ENCODE measurements at regions not wholly inside any gene's neighbourhood (a gene's known extent, or its start where the extent isn't known, plus 50 kb on each side); places are given as distances from the start of the nearest gene placed in this dataset.

- H3K36me3 ChIP-seq, result no peaks in the 10 kb centered on the region
- TF ChIP-seq CTCF (IDR thresholded peaks at IDR 0.05), result no peak
- no peaks in the 10 kb centered on the region for H3K27me3 ChIP-seq
- H3K4me1 ChIP-seq, result peaks cover 0 to 5% (median 0%) of the 10 kb centered on the region in 4 donors
- intact Hi-C loops (cut with DNase I; ENCODE audit: low total_unique reads), result no loop called here
- no peak overlapping the region for H3K4me3 ChIP-seq
- H3K27ac ChIP-seq, result no peak overlapping the region
- H3K9me3 ChIP-seq, result no peaks in the 10 kb centered on the region
- no peak for DNase-seq
Measured at GRCh38 chr2:38448692-38449410, 71.8 kb upstream of the ATL2 start.

- Histone ChIP-seq H3K4me3 (no peak overlapping the region), H3K4me1 (peaks cover 0 to 18% (median 10%) of the 10 kb centered on the region in 4 donors), H3K36me3 (no peaks in the 10 kb centered on the region), H3K27me3 (no peaks in the 10 kb centered on the region), H3K9me3 (no peaks in the 10 kb centered on the region), H3K27ac (no peak overlapping the region)
- no peak for DNase-seq
- no peak for TF ChIP-seq CTCF (IDR thresholded peaks at IDR 0.05)
- intact Hi-C loops (cut with DNase I; ENCODE audit: low total_unique reads), result no loop called here
Measured at GRCh38 chr2:38446906-38447561, 70.0 kb upstream of the ATL2 start.

GRCh38 chr2:38446418-38446817 is 69.3 kb upstream of the ATL2 start:
- no peaks in the 10 kb centered on the region for H3K27me3 ChIP-seq
- H3K36me3 ChIP-seq, result no peaks in the 10 kb centered on the region
- DNase-seq, result no peak
- peak; percentile 14 to 24 for TF ChIP-seq CTCF (IDR thresholded peaks at IDR 0.05)
- no peaks in the 10 kb centered on the region for H3K9me3 ChIP-seq
- H3K4me3 ChIP-seq, result no peak overlapping the region
- H3K4me1 ChIP-seq, result peaks cover 0 to 23% (median 10%) of the 10 kb centered on the region in 4 donors
- H3K27ac ChIP-seq, result no peak overlapping the region
- intact Hi-C loops (cut with DNase I; ENCODE audit: low total_unique reads), result no loop called here

GRCh38 chr2:38444247-38444646 is 67.2 kb upstream of the ATL2 start:
- Histone ChIP-seq H3K9me3 (no peaks in the 10 kb centered on the region), H3K4me1 (peaks cover 0 to 27% (median 10%) of the 10 kb centered on the region in 4 donors), H3K27ac (no peak overlapping the region), H3K36me3 (no peaks in the 10 kb centered on the region), H3K27me3 (no peaks in the 10 kb centered on the region), H3K4me3 (no peak overlapping the region)
- no peak for TF ChIP-seq CTCF (IDR thresholded peaks at IDR 0.05)
- intact Hi-C loops (cut with DNase I; ENCODE audit: low total_unique reads), result no loop called here
- no peak for DNase-seq

- intact Hi-C loops (cut with DNase I; ENCODE audit: low total_unique reads), result no loop called here
- no peak for DNase-seq
- Histone ChIP-seq H3K9me3 (no peaks in the 10 kb centered on the region), H3K27ac (no peak overlapping the region), H3K4me1 (peaks cover 0 to 33% (median 10%) of the 10 kb centered on the region in 4 donors), H3K36me3 (no peaks in the 10 kb centered on the region), H3K4me3 (no peak overlapping the region), H3K27me3 (no peaks in the 10 kb centered on the region)
- no peak for TF ChIP-seq CTCF (IDR thresholded peaks at IDR 0.05)
Measured at GRCh38 chr2:38442643-38443541, 65.8 kb upstream of the ATL2 start.

Measured in tibial artery (tissue), 4 donors.